SK-N-MC (cell line): ENCODE measurements at regions not wholly inside any gene's neighbourhood (a gene's known extent, or its start where the extent isn't known, plus 50 kb on each side); places are given as distances from the start of the nearest gene placed in this dataset.

Experiments
- DNase-seq: peaks from one replicate; pipeline ENCODE4 v3.0.0-alpha.2; 2011; ENCODE audit warnings: low read depth, low spot score
- H3K27ac ChIP-seq: fragments of 200-600 bp; sonication (generic); 2 replicates; pipeline ENCODE4 v1.5.1; 2016; ENCODE audit warnings: mixed run types
- H3K36me3 ChIP-seq: fragments of 200-600 bp; sonication (generic); 2 replicates; pipeline ENCODE4 v1.6.1; 2017; ENCODE audit warnings: antibody characterized with exemption, low read length, mixed read lengths; ENCODE audit not compliant: insufficient read depth
- H3K4me3 ChIP-seq: fragments of 200-600 bp; sonication (generic); 2 replicates; pipeline ENCODE4 v1.5.1; 2016
- H3K9ac ChIP-seq: fragments of 200-600 bp; sonication (generic); 2 replicates; pipeline ENCODE4 v1.8.0; 2017; ENCODE audit warnings: mixed run types, mixed read lengths; ENCODE audit not compliant: insufficient read length
- H3K9me3 ChIP-seq: fragments of 200-600 bp; sonication (generic); 2 replicates; pipeline ENCODE4 v1.6.1; 2017; ENCODE audit warnings: low read depth, mild to moderate bottlenecking, antibody characterized with exemption, low read length, moderate library complexity, mixed read lengths
- EZH2 ChIP-seq: fragments of 200-600 bp; sonication (generic); IDR thresholded peaks from one replicate; pipeline ENCODE4 v1.6.1; 2017; ENCODE audit warnings: antibody characterized with exemption
- FOXP2 ChIP-seq: optimal IDR thresholded peaks from 2 replicates; pipeline ENCODE3; 2011; ENCODE audit warnings: mild to moderate bottlenecking, moderate library complexity; ENCODE audit not compliant: insufficient read depth; ENCODE audit errors: extremely low read length, control extremely low read depth
- POLR2AphosphoS5 ChIP-seq: IDR thresholded peaks from 2 replicates; pipeline ENCODE4 v1.6.1; 2012; ENCODE audit warnings: mild to moderate bottlenecking, low read depth, low read length, borderline replicate concordance

DNA sequence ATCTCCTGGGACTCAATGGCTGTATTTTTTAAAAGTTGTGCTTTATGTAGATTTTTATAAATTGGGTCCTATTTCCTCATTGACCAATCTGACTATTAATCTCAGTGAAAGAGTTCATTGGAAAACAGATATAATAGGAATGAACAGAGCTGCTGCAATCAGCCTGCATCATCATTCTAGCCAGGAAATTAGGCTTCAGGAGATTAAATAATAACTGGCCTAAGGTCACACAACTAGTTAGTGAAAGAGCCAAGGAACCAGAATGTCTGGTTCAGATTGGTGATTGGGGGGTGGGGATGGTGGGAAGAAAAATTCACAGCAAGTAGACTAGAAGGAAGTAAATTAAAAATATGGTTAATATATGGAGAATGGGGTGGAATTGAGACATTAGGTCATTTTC, 180.9 kb upstream of the ROPN1 start:
- H3K9ac ChIP-seq, result no peak overlapping the region
- no peak overlapping the region for H3K4me3 ChIP-seq
- no peak overlapping the region for H3K27ac ChIP-seq
- TF ChIP-seq FOXP2 (no peak), POLR2AphosphoS5 (no peak), EZH2 (no peak)
- no peaks in the 10 kb centered on the region for H3K36me3 ChIP-seq
- DNase-seq, result no peak
- no peaks in the 10 kb centered on the region for H3K9me3 ChIP-seq

DNA sequence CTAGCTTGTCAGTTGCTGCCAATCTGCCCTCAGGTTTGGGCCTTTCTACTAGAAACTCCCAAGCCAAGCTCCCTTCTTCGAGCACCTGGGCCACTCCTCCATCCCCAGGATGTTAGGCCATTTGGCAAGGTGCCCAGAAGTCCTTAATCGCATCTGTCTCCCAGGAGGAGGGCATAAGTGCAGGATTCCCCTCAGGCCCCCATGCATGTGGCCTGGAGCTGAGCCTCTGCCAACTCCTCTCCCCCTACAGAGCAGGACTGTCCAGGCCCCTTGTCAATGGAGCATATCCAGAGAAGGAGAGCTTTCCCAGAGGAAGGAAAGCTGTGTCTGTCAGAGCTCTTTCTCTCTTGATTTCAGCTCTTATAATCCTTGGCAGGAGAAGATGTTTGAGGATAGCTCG, 182.6 kb upstream of the ROPN1 start:
- no peak for TF ChIP-seq EZH2
- TF ChIP-seq POLR2AphosphoS5, result no peak
- Histone ChIP-seq H3K4me3 (no peak overlapping the region), H3K36me3 (no peaks in the 10 kb centered on the region), H3K9me3 (no peaks in the 10 kb centered on the region), H3K9ac (no peak overlapping the region), H3K27ac (no peak overlapping the region)
- no peak for DNase-seq

DNA sequence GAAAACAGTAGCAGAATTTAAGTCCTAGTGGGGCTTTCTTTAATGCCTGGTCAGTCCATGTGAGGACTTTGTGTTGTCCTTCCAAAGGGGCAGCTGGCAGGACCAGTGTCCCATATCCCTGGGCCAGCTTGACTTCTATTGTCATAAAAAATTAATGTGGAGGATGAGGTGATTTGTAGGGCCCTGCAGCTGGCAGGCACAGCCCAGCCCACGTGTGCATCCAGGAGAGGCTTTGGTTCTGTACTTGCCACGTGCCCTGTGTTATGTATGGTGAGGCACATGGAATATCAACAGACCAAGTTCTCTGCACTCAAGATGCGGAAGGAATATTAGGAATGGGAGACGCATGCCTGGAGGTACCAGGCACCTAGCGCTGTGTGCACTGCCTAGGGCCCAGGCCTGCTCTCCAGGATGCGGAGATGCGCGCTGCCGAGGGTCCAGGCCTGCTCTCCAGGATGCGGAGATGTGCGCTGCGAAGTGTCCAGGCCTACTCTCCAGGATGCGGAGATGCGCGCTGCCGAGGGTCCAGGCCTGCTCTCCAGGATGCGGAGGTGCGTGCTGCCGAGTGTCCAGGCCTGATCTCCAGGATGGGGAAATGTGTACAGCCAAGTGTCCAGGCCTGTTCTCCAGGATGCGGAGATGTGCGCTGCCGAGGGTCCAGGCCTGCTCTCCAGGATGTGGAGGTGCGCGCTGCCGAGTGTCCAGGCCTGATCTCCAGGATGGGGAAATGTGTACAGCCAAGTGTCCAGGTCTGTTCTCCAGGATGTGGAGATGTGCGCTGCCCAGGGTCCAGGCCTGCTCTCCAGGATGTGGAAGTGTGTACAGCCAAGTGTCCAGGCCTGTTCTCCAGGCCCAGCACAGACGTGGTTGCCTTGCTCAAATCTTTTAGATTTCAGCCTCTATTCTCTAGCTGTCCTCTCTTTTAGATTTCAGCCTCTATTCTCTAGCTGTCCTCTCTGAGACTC, 183.3 kb upstream of the ROPN1 start:
- Histone ChIP-seq H3K36me3 (no peaks in the 10 kb centered on the region), H3K27ac (no peak overlapping the region), H3K4me3 (no peak overlapping the region), H3K9me3 (no peaks in the 10 kb centered on the region), H3K9ac (no peak overlapping the region)
- no peak for DNase-seq
- TF ChIP-seq POLR2AphosphoS5 (no peak), EZH2 (no peak), FOXP2 (no peak)

DNA sequence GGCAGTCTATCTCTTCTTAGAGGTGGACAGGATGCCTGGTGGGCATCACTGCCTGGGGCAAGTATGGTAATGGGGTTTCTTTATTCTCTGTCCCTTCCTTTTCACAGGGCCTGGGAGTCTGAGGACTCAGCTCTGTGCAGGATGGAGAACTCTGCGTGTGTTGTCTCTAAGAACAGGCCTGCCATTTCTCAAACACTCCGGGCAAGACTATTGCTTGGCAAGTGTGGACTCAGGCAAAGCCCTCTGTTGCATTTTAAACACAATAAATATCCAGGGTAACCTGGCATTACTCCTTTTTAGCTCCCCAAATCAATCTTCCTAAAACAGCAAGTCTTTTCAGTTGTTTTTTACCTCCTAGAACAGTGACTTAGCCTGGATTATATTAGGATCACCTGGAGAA, 185.1 kb upstream of the ROPN1 start:
- no peak overlapping the region for H3K4me3 ChIP-seq
- no peak overlapping the region for H3K9ac ChIP-seq
- no peaks in the 10 kb centered on the region for H3K9me3 ChIP-seq
- no peak for DNase-seq
- H3K27ac ChIP-seq, result no peak overlapping the region
- TF ChIP-seq EZH2, result no peak
- TF ChIP-seq POLR2AphosphoS5, result no peak
- no peak for TF ChIP-seq FOXP2
- no peaks in the 10 kb centered on the region for H3K36me3 ChIP-seq

DNA sequence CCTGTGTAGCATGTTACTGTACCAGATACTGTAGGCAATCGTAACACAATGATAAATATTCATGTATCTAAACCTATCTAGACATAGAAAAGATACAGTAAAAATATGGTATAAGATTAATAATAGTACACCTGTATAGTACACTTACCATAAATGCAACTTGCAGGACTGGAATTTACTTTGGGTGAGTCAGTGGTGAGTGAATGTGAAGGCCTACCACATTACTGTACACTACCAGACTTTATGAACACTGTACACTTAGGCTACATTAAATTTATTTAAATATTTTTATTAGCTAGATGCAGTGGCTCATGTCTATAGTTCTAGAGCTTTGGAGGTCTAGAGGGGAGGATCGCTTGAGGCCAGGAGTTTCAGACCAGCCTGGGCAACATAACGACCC, 186.6 kb upstream of the ROPN1 start:
- no peak for DNase-seq
- TF ChIP-seq POLR2AphosphoS5, result no peak
- no peaks in the 10 kb centered on the region for H3K36me3 ChIP-seq

DNA sequence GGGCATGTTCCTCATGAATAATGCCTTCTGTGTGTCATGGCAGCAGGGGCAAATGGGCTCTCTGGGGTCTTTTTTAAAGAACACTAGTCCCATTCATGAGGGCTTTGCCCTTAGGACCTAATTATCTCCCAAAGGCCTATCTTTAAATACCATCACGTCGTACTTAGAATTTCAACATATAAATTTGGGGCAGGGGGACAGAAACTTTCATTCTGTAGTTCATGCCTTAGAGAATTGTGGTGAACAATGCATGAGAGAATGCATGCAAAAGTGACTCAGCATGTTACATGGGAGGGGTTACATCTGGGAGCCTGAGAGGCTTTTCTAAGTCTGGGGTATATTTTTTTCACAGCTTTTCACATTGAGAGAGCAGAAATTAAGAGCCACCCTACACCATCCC, 208.5 kb upstream of the ROPN1 start:
- H3K9ac ChIP-seq, result no peak overlapping the region
- no peaks in the 10 kb centered on the region for H3K9me3 ChIP-seq
- DNase-seq, result no peak
- H3K36me3 ChIP-seq, result no peaks in the 10 kb centered on the region
- TF ChIP-seq FOXP2 (no peak), EZH2 (no peak), POLR2AphosphoS5 (no peak)
- H3K27ac ChIP-seq, result no peak overlapping the region
- no peak overlapping the region for H3K4me3 ChIP-seq

More for the DNA sequence above, 186.6 kb upstream of the ROPN1 start:
- H3K4me3 ChIP-seq, result no peak overlapping the region
- H3K9ac ChIP-seq, result no peak overlapping the region
- H3K27ac ChIP-seq, result no peak overlapping the region
- H3K9me3 ChIP-seq, result no peaks in the 10 kb centered on the region

DNA sequence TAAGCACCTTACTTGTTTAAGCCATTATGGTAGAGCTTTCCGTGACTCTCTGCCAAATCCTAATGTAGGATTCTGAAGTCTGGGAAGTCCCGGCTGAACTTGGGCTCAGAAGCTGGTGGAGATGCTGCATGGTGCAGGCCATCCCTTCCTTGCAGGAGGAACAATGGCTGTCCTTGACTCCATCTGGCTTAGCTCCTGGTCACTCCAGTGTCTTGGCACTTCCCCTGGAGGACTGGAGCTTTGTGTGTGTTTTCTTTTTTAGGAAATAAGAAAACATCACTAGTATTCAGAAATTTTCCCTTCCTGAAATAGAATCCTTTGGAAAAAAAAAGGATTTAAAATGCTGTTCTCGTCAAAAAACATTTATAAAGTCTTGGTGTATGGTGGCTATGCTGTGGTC, 209.3 kb upstream of the ROPN1 start:
- DNase-seq, result no peak
- no peaks in the 10 kb centered on the region for H3K9me3 ChIP-seq
- TF ChIP-seq EZH2 (no peak), POLR2AphosphoS5 (no peak), FOXP2 (no peak)
- H3K9ac ChIP-seq, result no peak overlapping the region
- no peak overlapping the region for H3K4me3 ChIP-seq
- no peaks in the 10 kb centered on the region for H3K36me3 ChIP-seq
- no peak overlapping the region for H3K27ac ChIP-seq

DNA sequence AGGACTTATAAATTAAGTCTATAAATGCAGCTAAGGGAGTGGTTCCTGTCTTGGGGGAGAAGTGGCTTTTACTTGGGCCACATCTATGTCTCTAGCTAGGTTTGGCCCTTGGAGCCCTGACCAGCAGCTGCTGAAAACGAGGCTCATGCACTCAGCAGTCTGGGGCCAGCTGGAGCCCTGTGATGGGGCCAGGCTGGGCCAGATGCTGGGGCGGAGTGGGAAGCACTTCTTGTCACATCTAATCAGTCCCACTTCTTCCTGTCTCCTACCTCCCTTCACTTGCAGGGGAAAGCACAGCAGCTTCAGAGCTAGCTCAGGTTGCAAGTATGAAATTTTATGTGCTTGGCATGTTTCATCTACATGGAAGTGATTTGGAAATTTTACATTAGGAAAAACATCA, 209.9 kb upstream of the ROPN1 start:
- Histone ChIP-seq H3K36me3 (no peaks in the 10 kb centered on the region), H3K9me3 (no peaks in the 10 kb centered on the region), H3K4me3 (no peak overlapping the region), H3K9ac (no peak overlapping the region), H3K27ac (no peak overlapping the region)
- no peak for DNase-seq
- no peak for TF ChIP-seq FOXP2
- no peak for TF ChIP-seq POLR2AphosphoS5
- TF ChIP-seq EZH2, result no peak

DNA sequence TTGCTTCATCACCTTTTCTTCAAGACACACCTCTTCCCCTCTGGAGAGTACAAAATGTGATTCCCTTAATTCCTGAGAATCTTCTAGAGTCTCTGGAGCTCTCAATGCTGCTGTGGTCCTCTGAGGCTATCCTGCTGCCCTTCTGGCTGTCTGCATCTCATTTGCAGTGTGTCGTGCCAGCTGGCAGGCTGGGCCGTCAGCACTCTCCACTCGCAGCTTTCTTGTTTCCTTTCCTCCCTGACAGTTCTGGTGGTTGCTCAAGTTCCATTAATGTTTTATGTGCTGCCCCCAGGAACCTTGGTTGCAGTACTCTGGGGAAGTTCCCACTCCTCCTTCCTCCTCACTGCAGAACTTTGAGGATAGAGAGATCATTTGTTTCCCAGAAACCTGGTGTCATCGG, 210.8 kb upstream of the ROPN1 start:
- Histone ChIP-seq H3K9ac (no peak overlapping the region), H3K27ac (no peak overlapping the region), H3K4me3 (no peak overlapping the region), H3K36me3 (no peaks in the 10 kb centered on the region), H3K9me3 (no peaks in the 10 kb centered on the region)
- no peak for DNase-seq
- TF ChIP-seq POLR2AphosphoS5, result no peak
- no peak for TF ChIP-seq FOXP2
- no peak for TF ChIP-seq EZH2
